A549 (cell line): ENCODE measurements at regions not wholly inside any gene's neighbourhood (a gene's known extent, or its start where the extent isn't known, plus 50 kb on each side); places are given as distances from the start of the nearest gene placed in this dataset.

Experiments
- ATAC-seq, 2 experiments: fragments of 200-7000 bp in 1 of 2; fragments of >200 bp in 1 of 2; cut with Nextera tagmentation in 1 of 2; cut with Tn5 transposase in 1 of 2; 3 replicates each; pipeline versions ENCODE4 v1.8.0 to v1.9.1; 2018 to 2020; ENCODE audit warnings: mild to moderate bottlenecking in 1 of 2, moderate library complexity in 1 of 2
- CTCF ChIA-PET: fragments of 300-600 bp; sonication (Branson Sonifier 250); formaldehyde crosslinking; extraction: SDS; loops from one replicate; lab custom pipeline; 2021; ENCODE audit warnings: antibody characterized with exemption, inconsistent platforms; lab: Yijun Ruan, JAX
- POLR2A ChIA-PET: fragments of 350-600 bp; formaldehyde crosslinking; extraction: SDS; loops from one replicate; lab custom pipeline; 2021; ENCODE audit warnings: antibody characterized with exemption, inconsistent platforms; lab: Yijun Ruan, JAX
- DNase-seq, 2 experiments: peaks; one replicate each; pipeline versions ENCODE4 v3.0.0 to v3.0.0-alpha.2; 2011 to 2016; ENCODE audit warnings: low read depth in 1 of 2, low spot score in 1 of 2
- FAIRE-seq: peaks from 2 replicates; lab custom pipeline; 2011; peaks lifted over from hg19 to GRCh38; lab: Jason Lieb, UNC
- H3K27ac ChIP-seq, 2 experiments: fragments of >200 bp; sonication (Bioruptor Twin); formaldehyde crosslinking; 3 replicates each; pipeline ENCODE4 v1.5.1; 2016 to 2017
- H3K4me1 ChIP-seq: fragments of >200 bp; sonication (Bioruptor Twin); formaldehyde crosslinking; 3 replicates; pipeline ENCODE4 v1.6.1; 2016
- H3K4me2 ChIP-seq: fragments of >200 bp; sonication (Bioruptor Twin); formaldehyde crosslinking; 3 replicates; pipeline ENCODE4 v1.6.1; 2016
- H3K4me3 ChIP-seq: fragments of >200 bp; sonication (Bioruptor Twin); formaldehyde crosslinking; 3 replicates; pipeline ENCODE4 v1.5.1; 2016
- H3K9me3 ChIP-seq: fragments of >200 bp; sonication (Bioruptor Twin); formaldehyde crosslinking; 3 replicates; pipeline ENCODE4 v1.6.1; 2016
- BCL3 ChIP-seq: fragments of >200 bp; sonication (Bioruptor Twin); formaldehyde crosslinking; IDR thresholded peaks from 3 replicates; pipeline ENCODE4 v1.6.1; 2016
- CBX2 ChIP-seq: fragments of 200-600 bp; sonication (generic); IDR thresholded peaks from 2 replicates; pipeline ENCODE4 v1.6.1; 2016; ENCODE audit warnings: low read depth, mild to moderate bottlenecking, borderline replicate concordance
- CBX8 ChIP-seq: fragments of 200-600 bp; sonication (generic); IDR thresholded peaks from 2 replicates; pipeline ENCODE4 v1.6.1; 2016
- EHMT2 ChIP-seq: fragments of 200-600 bp; sonication (generic); IDR thresholded peaks from 2 replicates; pipeline ENCODE4 v1.6.1; 2016; ENCODE audit warnings: antibody characterized with exemption, low read depth, mild to moderate bottlenecking, moderate library complexity
- ELK1 ChIP-seq: fragments of 150-350 bp; IDR thresholded peaks from 2 replicates; pipeline ENCODE4 v1.6.1; 2014; ENCODE audit warnings: low read depth, mild to moderate bottlenecking, low read length
- EP300 ChIP-seq, 2 experiments: fragments of >200 bp; sonication (Bioruptor Twin); formaldehyde crosslinking; IDR thresholded peaks; 2 replicates in 1 of 2; 3 replicates in 1 of 2; pipeline ENCODE4 v1.6.1; 2016 to 2017
- ESRRA ChIP-seq: fragments of 150-350 bp; IDR thresholded peaks from 2 replicates; pipeline ENCODE4 v1.6.1; 2014; ENCODE audit warnings: mild to moderate bottlenecking, low read length, borderline replicate concordance
- GATA3 ChIP-seq: IDR thresholded peaks from 2 replicates; pipeline ENCODE4 v1.6.1; 2012; ENCODE audit warnings: borderline replicate concordance
- HDAC2 ChIP-seq: fragments of 200-600 bp; sonication (generic); IDR thresholded peaks from 2 replicates; pipeline ENCODE4 v1.6.1; 2016
- HES2 ChIP-seq: fragments of >200 bp; sonication (Bioruptor Twin); formaldehyde crosslinking; IDR thresholded peaks from 2 replicates; pipeline ENCODE4 v1.6.1; 2016
- HOXB5 ChIP-seq: fragments of 250-450 bp; sonication (Bioruptor Pico); IDR thresholded peaks from 2 replicates; pipeline ENCODE4 v1.5.0; 2020; ENCODE audit warnings: mild to moderate bottlenecking, moderate library complexity
- JUN ChIP-seq, 2 experiments: fragments of >200 bp; sonication (Bioruptor Twin); formaldehyde crosslinking; IDR thresholded peaks; 2 replicates in 1 of 2; 3 replicates in 1 of 2; pipeline ENCODE4 v1.6.1; 2016 to 2017
- JUNB ChIP-seq: fragments of >200 bp; sonication (Bioruptor Twin); formaldehyde crosslinking; IDR thresholded peaks from 2 replicates; pipeline ENCODE4 v1.6.1; 2016
- MAFK ChIP-seq: fragments of 450-650 bp; IDR thresholded peaks from 2 replicates; pipeline ENCODE4 v1.6.1; 2014; ENCODE audit not compliant: partially characterized antibody
- MAX ChIP-seq: IDR thresholded peaks from 2 replicates; pipeline ENCODE4 v1.6.1; 2012
- NFE2L2 ChIP-seq: fragments of 150-350 bp; conservative IDR thresholded peaks from 2 replicates; pipeline ENCODE4 v1.6.1; 2014; ENCODE audit warnings: low read length
- NPAS2 ChIP-seq: fragments of 250-450 bp; sonication (Bioruptor Pico); IDR thresholded peaks from 2 replicates; pipeline ENCODE4 v1.8.0; 2022; ENCODE audit warnings: mild to moderate bottlenecking, moderate library complexity, borderline replicate concordance
- NR3C1 ChIP-seq: fragments of >200 bp; sonication (Bioruptor Twin); formaldehyde crosslinking; IDR thresholded peaks from 3 replicates; pipeline ENCODE4 v1.6.1; 2017
- PHF8 ChIP-seq: fragments of 200-600 bp; sonication (generic); IDR thresholded peaks from 2 replicates; pipeline ENCODE4 v1.6.1; 2016; ENCODE audit warnings: low read depth, mild to moderate bottlenecking, antibody characterized with exemption, moderate library complexity, borderline replicate concordance
- RNF2 ChIP-seq: fragments of 200-600 bp; sonication (generic); IDR thresholded peaks from 2 replicates; pipeline ENCODE4 v1.6.1; 2016; ENCODE audit warnings: low read depth, mild to moderate bottlenecking, antibody characterized with exemption, moderate library complexity, borderline replicate concordance
- SMC3 ChIP-seq: fragments of >200 bp; sonication (Bioruptor Twin); formaldehyde crosslinking; IDR thresholded peaks from 3 replicates; pipeline ENCODE4 v1.6.1; 2018; ENCODE audit warnings: inconsistent platforms
- SREBF2 ChIP-seq: fragments of 450-650 bp; IDR thresholded peaks from 2 replicates; pipeline ENCODE4 v1.6.1; 2014; ENCODE audit warnings: mild to moderate bottlenecking, moderate library complexity
- TFCP2L1 ChIP-seq: fragments of 250-450 bp; sonication (Bioruptor Pico); IDR thresholded peaks from 2 replicates; pipeline ENCODE4 v1.5.0; 2021; ENCODE audit warnings: mild to moderate bottlenecking
- USF2 ChIP-seq: fragments of 450-650 bp; IDR thresholded peaks from 2 replicates; pipeline ENCODE4 v1.6.1; 2014; ENCODE audit warnings: antibody characterized with exemption
- ZSCAN20 ChIP-seq: fragments of 250-450 bp; sonication (Bioruptor Pico); IDR thresholded peaks from 2 replicates; pipeline ENCODE4 v1.8.0; 2022; ENCODE audit warnings: mild to moderate bottlenecking, moderate library complexity
- WGBS: methylation state at CpG from one replicate; pipeline ENCODE4 v1.1.6; 2017; ENCODE audit errors: missing lambda C conversion rate; 5-methylcytosine and 5-hydroxymethylcytosine counted together

GRCh38 chr21:17048974-17049373, 463.9 kb upstream of the CXADR start:
- H3K9me3 ChIP-seq, result no peaks in the 10 kb centered on the region
- ChIA-PET CTCF (no interaction called here), POLR2A (no interaction called here)
- no peak for ATAC-seq
- FAIRE-seq, result no peak
- no peak overlapping the region for H3K4me3 ChIP-seq
- DNase-seq, result no peak
- H3K27ac ChIP-seq, result no peak overlapping the region
- no peaks in the 10 kb centered on the region for H3K4me1 ChIP-seq
- H3K4me2 ChIP-seq, result no peak overlapping the region
- WGBS, result 23% methylated on average over 3 of the region's 3 CpGs
- TF ChIP-seq JUNB (no peak), ZSCAN20 (CRISPR knock-in tag) (no peak), CBX2 (no peak), HDAC2 (no peak), HES2 (no peak), PHF8 (no peak)

GRCh38 chr21:17050156-17050555, 462.7 kb upstream of the CXADR start:
- WGBS, result 28% methylated on average over 1 of the region's 1 CpG
- Histone ChIP-seq H3K27ac (no peak overlapping the region), H3K4me2 (no peak overlapping the region)
- TF ChIP-seq ESRRA, result no peak
- TF ChIP-seq MAX, result no peak
- no peak for TF ChIP-seq RNF2
- no peak for TF ChIP-seq GATA3
- no peak for TF ChIP-seq NFE2L2
- TF ChIP-seq EP300 (IDR thresholded peaks at IDR 0.05), result no peak
- no peak for TF ChIP-seq JUN (IDR thresholded peaks at IDR 0.05)
- TF ChIP-seq USF2, result no peak
- TF ChIP-seq HES2, result no peak
- no peak for TF ChIP-seq SMC3
- no peak for TF ChIP-seq ELK1
- TF ChIP-seq EHMT2, result no peak
- TF ChIP-seq SREBF2, result no peak
- no peak for TF ChIP-seq HOXB5 (CRISPR knock-in tag)
- TF ChIP-seq MAFK, result no peak
- TF ChIP-seq NR3C1, result no peak
- TF ChIP-seq, all 56 proteins: peak for 0
- H3K4me1 ChIP-seq, result no peaks in the 10 kb centered on the region
- no peak overlapping the region for H3K4me3 ChIP-seq
- DNase-seq (no peak), FAIRE-seq (no peak), ATAC-seq (no peak)
- H3K9me3 ChIP-seq, result no peaks in the 10 kb centered on the region
- CTCF ChIA-PET, result no interaction called here
- POLR2A ChIA-PET, result no interaction called here

- POLR2A ChIA-PET, result no interaction called here
- no peak for FAIRE-seq
Observed at GRCh38 chr21:17050646-17051045, 462.2 kb upstream of the CXADR start.

More at GRCh38 chr21:17050646-17051045, 462.2 kb upstream of the CXADR start:
- WGBS, result 14% methylated on average over 2 of the region's 2 CpGs
- DNase-seq (no peak), ATAC-seq (no peak)
- TF ChIP-seq NPAS2 (no peak), TFCP2L1 (CRISPR knock-in tag) (no peak), CBX8 (no peak), BCL3 (no peak)
- no peak overlapping the region for H3K4me2 ChIP-seq
- no peaks in the 10 kb centered on the region for H3K4me1 ChIP-seq
- H3K9me3 ChIP-seq, result no peaks in the 10 kb centered on the region
- no peak overlapping the region for H3K4me3 ChIP-seq
- CTCF ChIA-PET, result no interaction called here
- no peak overlapping the region for H3K27ac ChIP-seq
